ENCODE measurements at regions not wholly inside any gene's neighbourhood (a gene's known extent, or its start where the extent isn't known, plus 50 kb on each side); places are given as distances from the start of the nearest gene placed in this dataset.
"Not testable (repeated sequence)": the region's sequence is repeated elsewhere in the genome, so short reads cannot be mapped to it uniquely, and the experiment has no call there.

DNA sequence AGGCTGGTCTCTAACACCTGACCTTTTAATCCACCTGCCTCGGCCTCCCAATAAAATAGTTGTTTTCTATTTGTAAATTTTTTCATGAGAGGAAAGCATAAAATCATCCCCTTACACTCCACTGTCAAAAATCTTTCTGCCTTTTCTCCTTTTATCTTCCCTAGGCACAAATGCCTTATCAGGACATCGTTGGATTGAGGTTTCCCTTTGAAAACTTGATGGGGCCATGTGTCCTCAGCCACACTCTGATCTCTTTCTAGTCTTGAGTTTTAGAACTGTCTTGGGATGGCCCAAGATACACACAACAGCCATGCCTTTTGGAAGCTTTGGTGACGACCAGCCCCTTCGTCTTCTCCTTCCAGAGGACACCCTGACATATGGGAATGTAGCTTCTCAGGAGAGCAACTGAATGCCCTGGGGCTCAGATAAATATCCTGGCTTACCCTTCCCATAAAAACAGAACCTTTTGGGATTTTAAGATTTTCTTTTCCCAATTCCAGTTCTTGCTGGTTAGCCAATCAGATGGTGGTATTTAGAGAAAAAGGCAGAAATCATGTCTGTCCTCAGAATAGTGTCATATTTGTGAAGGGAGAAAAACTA lies 112.4 kb downstream of the ZNF429 start:
- DNase-seq (ENCODE audit: low read depth), result no peak
- TF ChIP-seq CTCF (conservative IDR thresholded peaks at IDR 0.05; ENCODE audit: low read length), result no peak
- no peak overlapping the region for H3K4me3 ChIP-seq (ENCODE audit: low read length)

DNA sequence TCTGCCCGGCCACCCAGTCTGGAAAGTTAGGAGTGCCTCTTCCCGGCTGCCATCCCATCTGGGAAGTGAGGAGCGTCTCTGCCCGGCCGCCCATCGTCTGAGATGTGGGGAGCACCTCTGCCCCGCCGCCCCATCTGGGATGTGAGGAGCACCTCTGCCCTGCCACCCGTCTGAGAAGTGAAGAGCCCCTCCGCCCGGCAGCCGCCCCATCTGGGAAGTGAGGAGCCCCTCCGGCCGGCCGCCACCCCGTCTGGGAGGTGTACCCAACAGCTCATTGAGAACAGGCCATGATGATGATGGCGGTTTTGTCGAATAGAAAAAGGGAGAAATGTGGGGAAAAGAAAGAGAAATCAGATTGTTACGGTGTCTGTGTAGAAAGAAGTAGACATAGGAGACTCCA lies 109.4 kb downstream of the ZNF429 start:
- DNase-seq (ENCODE audit: low read depth); H3K4me3 ChIP-seq (ENCODE audit: low read length): not testable (repeated sequence)

DNA sequence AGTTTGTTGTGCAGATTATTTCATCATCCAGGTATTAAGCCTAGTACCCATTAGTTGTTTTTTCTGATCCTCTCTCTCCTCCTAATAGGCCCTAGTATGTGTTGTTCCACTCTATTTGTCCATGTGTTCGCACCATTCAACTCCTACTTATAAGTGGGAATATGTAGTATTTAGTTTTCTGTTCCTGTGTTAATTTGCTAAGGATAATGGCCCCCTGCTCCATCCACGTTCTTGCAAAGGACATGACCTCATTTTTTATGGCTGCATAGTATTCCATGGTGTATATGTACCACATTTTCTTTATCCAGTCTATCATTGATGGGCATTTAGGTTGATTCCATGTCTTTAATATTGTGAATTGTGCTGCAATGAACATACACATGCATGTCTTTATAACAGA lies 107.8 kb downstream of the ZNF429 start:
- not testable (repeated sequence) for H3K4me3 ChIP-seq (ENCODE audit: low read length); DNase-seq (ENCODE audit: low read depth)

- TF ChIP-seq CTCF (conservative IDR thresholded peaks at IDR 0.05; ENCODE audit: low read length), result no peak
- no peak for DNase-seq (ENCODE audit: low read depth)
- no peak overlapping the region for H3K4me3 ChIP-seq (ENCODE audit: low read length)
Observed at GRCh38 chr19:21612403-21612872, 107.0 kb downstream of the ZNF429 start.

- H3K4me3 ChIP-seq (ENCODE audit: low read length), result no peak overlapping the region
- TF ChIP-seq CTCF (conservative IDR thresholded peaks at IDR 0.05; ENCODE audit: low read length), result no peak
- no peak for DNase-seq (ENCODE audit: low read depth)
Observed at GRCh38 chr19:21611659-21612402, 106.4 kb downstream of the ZNF429 start.

DNA sequence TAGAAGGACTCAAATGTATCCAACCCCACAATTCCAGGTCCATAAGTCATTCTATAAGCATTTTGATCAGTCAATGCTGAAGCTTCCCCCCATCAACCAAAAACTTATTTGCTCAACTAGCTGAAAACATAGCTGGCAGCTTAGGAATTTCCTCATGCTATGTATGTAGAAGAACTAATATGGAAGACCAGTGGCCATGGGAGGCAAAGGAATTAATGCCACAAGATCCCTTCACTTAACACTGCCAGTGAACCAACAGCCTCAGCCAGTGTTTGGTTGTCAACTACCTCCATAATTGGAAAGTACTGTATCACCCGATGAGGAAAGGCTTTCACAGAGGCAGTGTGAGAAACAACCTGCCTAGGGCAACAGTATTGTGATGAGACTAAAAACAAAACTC lies 105.4 kb downstream of the ZNF429 start:
- no peak for TF ChIP-seq CTCF (conservative IDR thresholded peaks at IDR 0.05; ENCODE audit: low read length)
- no peak for DNase-seq (ENCODE audit: low read depth)
- H3K4me3 ChIP-seq (ENCODE audit: low read length), result no peak overlapping the region

DNA sequence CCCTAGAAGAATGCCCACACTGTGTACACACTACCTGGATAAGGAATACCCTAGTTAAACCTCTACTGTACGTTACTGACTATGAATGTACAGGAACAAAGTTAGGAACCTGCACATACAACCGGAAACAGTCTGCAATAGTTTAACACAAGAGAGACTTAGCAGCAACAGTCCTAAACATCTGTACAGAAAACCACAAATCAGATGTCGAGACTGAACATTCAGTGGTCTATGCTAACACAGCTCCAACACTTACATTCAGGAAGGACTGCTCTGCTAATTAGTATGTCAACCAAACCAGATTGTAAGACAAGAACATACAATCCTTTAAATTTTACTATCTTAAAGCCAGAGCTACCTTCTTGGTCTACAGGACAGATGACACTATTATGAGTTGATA lies 104.9 kb downstream of the ZNF429 start:
- no peak overlapping the region for H3K4me3 ChIP-seq (ENCODE audit: low read length)
- no peak for DNase-seq (ENCODE audit: low read depth)
- TF ChIP-seq CTCF (conservative IDR thresholded peaks at IDR 0.05; ENCODE audit: low read length), result no peak

GRCh38 chr19:21608571-21608970 lies 103.2 kb downstream of the ZNF429 start:
- H3K4me3 ChIP-seq (ENCODE audit: low read length), result no peak overlapping the region
- no peak for DNase-seq (ENCODE audit: low read depth)
- TF ChIP-seq CTCF (conservative IDR thresholded peaks at IDR 0.05; ENCODE audit: low read length), result no peak

Measured in AG10803 (cell line).